ENCODE measurements at regions not wholly inside any gene's neighbourhood (a gene's known extent, or its start where the extent isn't known, plus 50 kb on each side); places are given as distances from the start of the nearest gene placed in this dataset.
"Not testable (repeated sequence)": the region's sequence is repeated elsewhere in the genome, so short reads cannot be mapped to it uniquely, and the experiment has no call there.

GRCh38 chr12:7591531-7591930 is 74.2 kb downstream of the APOBEC1 start:
- DNase-seq, result no peak

DNA sequence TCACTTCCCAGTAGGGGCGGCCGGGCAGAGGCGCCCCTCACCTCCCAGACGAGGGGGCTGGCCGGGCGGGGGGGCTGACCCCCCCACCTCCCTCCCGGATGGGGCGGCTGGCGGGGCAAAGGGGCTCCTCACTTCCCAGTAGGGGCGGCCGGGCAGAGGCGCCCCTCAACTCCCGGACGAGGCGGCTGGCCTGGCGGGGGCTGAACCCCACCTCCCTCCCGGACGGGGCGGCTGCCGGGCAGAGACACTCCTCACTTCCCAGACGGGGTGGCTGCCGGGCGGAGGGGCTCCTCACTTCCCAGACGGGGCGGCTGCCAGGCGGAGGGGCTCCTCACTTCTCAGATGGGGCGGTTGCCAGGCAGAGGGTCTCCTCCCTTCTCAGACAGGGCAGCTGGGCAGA is 75.6 kb downstream of the APOBEC1 start:
- not testable (repeated sequence) for DNase-seq

GRCh38 chr12:7588742-7589329 is 76.9 kb downstream of the APOBEC1 start:
- DNase-seq, result peak in 1 of 4 experiments; percentile 3

- not testable (repeated sequence) for DNase-seq
These were observed 80.6 kb upstream of the CD163 start for GRCh38 chr12:7584137-7584536.

DNA sequence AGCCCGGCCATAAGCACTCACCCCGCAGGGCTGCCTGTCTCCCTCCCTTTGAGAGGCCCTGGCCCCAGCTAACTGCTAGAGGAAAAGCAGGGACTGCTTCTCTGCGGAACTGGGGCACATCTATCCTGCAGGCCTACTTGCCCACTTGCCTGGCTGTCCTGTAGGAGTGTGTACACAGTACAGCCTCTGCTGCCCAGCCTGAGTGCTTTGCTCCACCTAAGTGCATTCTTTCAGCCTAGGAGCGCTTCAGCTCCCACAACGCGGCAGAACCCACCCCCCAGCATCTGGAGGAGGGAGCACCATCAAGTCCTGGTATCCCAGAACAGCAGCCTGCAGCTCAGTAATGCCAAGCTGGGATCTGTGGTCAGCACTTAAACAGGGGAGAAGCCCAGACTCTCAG is 79.9 kb upstream of the CD163 start:
- no peak for DNase-seq

- no peak for DNase-seq
These were observed 79.2 kb upstream of the CD163 start for GRCh38 chr12:7582796-7583195.

GRCh38 chr12:7581625-7582024 is 78.0 kb upstream of the CD163 start:
- DNase-seq, result no peak

GRCh38 chr12:7581046-7581445 is 77.5 kb upstream of the CD163 start:
- DNase-seq, result no peak

GRCh38 chr12:7571257-7571656 is 67.7 kb upstream of the CD163 start:
- no peak for DNase-seq

GRCh38 chr12:7557227-7557626 is 53.6 kb upstream of the CD163 start:
- DNase-seq, result no peak

GRCh38 chr12:7555752-7556151 is 52.2 kb upstream of the CD163 start:
- no peak for DNase-seq

DNA sequence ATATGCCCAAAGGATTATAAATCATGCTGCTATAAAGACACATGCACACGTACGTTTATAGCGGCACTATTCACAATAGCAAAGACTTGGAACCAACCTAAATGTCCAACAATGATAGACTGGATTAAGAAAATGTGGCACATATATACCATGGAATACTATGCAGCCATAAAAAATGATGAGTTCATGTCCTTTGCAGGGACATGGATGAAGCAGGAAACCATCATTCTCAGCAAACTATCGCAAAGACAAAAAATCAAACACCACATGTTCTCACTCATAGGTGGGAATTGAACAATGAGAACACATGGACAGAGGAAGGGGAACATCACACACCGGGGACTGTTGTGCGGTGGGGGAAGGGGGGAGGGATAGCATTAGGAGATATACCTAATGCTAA is 51.3 kb upstream of the CD163 start:
- DNase-seq, result not testable (repeated sequence)
